ENCODE measurements at regions not wholly inside any gene's neighbourhood (a gene's known extent, or its start where the extent isn't known, plus 50 kb on each side); places are given as distances from the start of the nearest gene placed in this dataset.
"Not testable (repeated sequence)": the region's sequence is repeated elsewhere in the genome, so short reads cannot be mapped to it uniquely, and the experiment has no call there.

DNA sequence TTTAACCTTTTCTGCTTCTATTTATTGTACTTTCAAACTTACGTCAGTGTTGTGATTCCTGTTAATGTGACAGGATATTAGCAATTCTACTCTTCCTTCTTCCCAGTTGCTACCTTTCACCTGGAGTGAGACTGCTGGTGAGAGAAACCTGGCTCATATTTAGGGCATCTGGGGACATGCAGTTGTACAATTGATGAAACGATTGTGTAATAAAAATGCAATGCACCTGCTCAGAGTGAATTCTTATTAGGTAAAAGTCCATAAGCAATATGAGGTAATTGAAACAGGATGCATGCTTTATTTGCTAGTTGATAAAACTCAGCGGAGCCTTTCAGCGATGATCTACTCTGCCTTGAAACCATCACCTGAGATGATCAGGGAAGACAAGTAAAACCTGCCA is 116.1 kb upstream of the FBXO33 start:
- H3K4me3 ChIP-seq (replicated peaks; ENCODE audit: low read depth, low read length), result no peak overlapping the region
- DNase-seq (ENCODE audit: low read depth), result no peak
- TF ChIP-seq, protein P1, sequence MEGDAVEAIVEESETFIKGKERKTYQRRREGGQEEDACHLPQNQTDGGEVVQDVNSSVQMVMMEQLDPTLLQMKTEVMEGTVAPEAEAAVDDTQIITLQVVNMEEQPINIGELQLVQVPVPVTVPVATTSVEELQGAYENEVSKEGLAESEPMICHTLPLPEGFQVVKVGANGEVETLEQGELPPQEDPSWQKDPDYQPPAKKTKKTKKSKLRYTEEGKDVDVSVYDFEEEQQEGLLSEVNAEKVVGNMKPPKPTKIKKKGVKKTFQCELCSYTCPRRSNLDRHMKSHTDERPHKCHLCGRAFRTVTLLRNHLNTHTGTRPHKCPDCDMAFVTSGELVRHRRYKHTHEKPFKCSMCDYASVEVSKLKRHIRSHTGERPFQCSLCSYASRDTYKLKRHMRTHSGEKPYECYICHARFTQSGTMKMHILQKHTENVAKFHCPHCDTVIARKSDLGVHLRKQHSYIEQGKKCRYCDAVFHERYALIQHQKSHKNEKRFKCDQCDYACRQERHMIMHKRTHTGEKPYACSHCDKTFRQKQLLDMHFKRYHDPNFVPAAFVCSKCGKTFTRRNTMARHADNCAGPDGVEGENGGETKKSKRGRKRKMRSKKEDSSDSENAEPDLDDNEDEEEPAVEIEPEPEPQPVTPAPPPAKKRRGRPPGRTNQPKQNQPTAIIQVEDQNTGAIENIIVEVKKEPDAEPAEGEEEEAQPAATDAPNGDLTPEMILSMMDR (IDR thresholded peaks at IDR 0.05; ENCODE audit: low read length, missing control alignments), result no peak

DNA sequence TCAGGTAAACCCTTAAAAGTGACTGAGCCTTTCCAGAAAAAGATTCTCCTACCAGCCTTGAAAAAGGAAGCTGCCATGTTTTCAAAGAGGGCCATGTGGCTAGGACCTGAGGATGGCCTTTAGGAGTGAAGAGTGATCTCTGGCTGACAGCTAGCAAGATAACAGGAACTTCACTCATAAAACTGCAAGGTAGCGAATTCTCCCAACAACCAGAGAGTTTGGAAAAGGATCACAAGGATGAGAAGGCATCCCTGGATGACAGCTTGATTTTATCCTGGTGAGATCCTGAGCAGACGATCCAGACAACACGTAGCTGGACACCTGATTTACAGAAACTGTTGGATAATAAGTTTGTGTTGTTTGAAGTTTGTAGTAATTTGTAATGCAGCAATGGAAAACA is 115.6 kb upstream of the FBXO33 start:
- no peak for DNase-seq (ENCODE audit: low read depth)
- no peak overlapping the region for H3K4me3 ChIP-seq (replicated peaks; ENCODE audit: low read depth, low read length)
- TF ChIP-seq, protein P1 (IDR thresholded peaks at IDR 0.05; ENCODE audit: low read length, missing control alignments), result no peak

DNA sequence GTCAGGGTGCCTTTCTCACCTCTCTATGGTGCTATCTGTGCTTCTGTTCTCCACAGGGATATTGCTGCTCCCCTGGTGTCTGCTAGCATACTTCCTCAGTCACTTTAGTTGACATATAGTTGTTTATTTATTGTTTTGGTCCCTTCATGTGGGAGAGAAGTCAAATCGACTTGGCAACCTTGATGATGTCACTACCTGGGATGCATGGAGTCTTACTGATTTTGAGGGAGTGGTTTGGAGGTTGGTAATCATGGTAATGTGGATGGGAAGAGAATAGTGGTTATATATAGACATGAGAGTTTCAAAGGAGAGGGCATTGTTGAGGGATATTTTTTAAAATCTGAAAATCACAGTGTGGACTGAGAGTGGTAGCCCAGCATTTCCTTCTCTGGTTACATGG is 73.6 kb upstream of the FBXO33 start:
- DNase-seq (ENCODE audit: low read depth), result no peak
- H3K4me3 ChIP-seq (replicated peaks; ENCODE audit: low read depth, low read length), result no peak overlapping the region
- TF ChIP-seq, protein P1 (IDR thresholded peaks at IDR 0.05; ENCODE audit: low read length, missing control alignments), result no peak

DNA sequence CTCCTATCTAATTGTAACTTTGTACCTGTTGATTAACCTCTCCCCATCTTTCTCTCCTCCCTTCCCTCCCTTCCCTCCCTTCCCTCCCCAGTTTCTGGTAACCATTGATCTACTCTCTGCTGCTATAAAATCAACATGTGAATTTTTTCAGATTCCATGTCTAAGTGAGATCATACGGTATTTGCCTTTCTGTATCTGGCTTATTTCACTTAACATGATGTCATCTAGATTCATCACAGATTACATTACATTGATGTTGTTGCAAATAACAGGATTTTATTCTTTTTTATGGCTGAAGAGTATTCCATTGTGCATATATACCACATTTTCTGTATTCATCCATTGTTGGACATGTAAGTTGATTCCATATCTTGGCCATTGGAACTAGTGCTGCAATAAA is 68.0 kb upstream of the FBXO33 start:
- no peak for DNase-seq (ENCODE audit: low read depth)
- TF ChIP-seq, protein P1 (IDR thresholded peaks at IDR 0.05; ENCODE audit: low read length, missing control alignments), result no peak
- H3K4me3 ChIP-seq (replicated peaks; ENCODE audit: low read depth, low read length), result no peak overlapping the region

DNA sequence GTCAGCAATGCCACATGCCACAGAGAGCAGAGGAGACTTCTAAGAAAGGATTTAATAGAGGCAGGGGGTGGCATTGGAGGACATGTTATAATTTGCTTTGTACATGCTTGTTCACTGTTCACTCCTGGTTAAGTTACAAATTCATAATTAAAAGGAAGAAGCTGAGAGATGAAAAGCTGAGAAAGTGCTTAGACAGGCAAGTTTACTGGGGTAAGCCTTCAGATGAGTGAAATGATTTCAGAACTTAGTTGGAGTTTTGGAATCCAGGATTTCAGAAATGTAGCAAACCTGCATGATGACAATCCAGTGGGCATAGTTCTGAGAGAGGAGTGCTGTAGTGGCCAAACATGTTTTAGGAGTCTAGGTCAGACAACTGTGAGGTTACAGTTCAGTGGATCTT is 67.3 kb upstream of the FBXO33 start:
- no peak overlapping the region for H3K4me3 ChIP-seq (replicated peaks; ENCODE audit: low read depth, low read length)
- TF ChIP-seq, protein P1 (IDR thresholded peaks at IDR 0.05; ENCODE audit: low read length, missing control alignments), result no peak
- no peak for DNase-seq (ENCODE audit: low read depth)

DNA sequence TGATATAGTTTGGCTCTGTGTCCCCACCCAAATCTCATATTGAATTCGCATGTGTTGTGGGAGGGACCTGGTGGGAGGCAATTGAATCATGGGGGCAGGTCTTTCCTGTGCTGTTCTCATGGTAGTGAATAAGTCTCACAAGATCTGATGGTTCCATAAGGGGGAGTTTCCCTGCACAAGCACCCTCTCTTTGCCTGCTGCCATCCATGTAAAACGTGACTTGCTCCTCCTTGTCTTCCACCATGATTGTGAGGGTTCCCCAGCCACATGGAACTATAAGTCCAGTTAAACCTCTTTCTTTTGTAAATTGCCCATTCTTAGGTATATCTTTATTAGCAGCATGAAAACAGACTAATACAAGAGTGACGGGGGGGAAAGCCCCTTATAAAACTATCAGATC is 65.4 kb upstream of the FBXO33 start:
- DNase-seq (ENCODE audit: low read depth); H3K4me3 ChIP-seq (replicated peaks; ENCODE audit: low read depth, low read length): not testable (repeated sequence)

DNA sequence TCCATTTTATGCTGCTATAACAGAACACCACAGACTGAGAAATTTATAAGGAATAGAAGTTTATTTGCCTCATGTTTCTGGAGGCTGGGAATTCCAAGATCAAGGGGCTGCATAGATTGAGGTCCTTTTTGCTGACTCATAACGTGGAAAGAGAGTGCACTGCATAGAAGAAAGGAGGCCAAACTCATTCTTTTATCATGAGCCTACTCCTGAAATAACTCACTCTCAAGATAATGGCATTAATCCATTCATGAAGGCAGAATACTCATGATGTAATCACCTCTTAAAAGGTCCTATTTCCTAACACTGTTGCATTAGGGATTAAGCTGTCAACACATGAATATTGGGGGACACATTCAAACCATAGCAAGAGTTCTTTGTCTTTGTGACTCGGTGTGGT is 60.0 kb upstream of the FBXO33 start:
- H3K4me3 ChIP-seq (replicated peaks; ENCODE audit: low read depth, low read length), result no peak overlapping the region
- peak; percentile 90 for DNase-seq (ENCODE audit: low read depth)
- TF ChIP-seq, protein P1 (IDR thresholded peaks at IDR 0.05; ENCODE audit: low read length, missing control alignments), result no peak

DNA sequence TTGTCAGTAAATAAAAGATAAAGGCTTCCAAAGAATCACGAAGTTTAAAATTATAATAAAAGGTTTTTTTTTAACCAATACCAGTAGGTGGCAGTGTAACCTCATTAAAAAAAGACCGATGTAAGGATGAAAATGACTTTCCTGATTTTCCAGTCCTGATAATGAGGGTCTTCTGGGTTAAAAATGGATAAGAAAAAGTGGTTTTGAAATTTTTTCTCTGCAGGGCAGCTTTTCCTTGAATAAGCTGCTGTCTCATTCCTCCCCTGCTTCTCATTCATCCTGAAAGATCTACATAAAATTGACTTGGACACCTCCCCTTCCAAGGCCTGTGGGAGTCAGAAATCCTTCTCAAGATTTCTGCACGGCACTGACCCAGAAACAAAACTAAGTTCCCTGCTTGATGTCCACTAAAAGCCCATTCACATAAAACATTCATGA is 58.9 kb upstream of the FBXO33 start:
- TF ChIP-seq, protein P1 (IDR thresholded peaks at IDR 0.05; ENCODE audit: low read length, missing control alignments), result peak; percentile 33
- peak; percentile 64 for DNase-seq (ENCODE audit: low read depth)
- no peak overlapping the region for H3K4me3 ChIP-seq (replicated peaks; ENCODE audit: low read depth, low read length)
